Testis (tissue), 2 donors: ENCODE measurements at regions not wholly inside any gene's neighbourhood (a gene's known extent, or its start where the extent isn't known, plus 50 kb on each side); places are given as distances from the start of the nearest gene placed in this dataset.

Source experiments
- CTCF ChIP-seq, 3 experiments: fragments of 450-650 bp in 2 of 3; fragments of 200-600 bp in 1 of 3; sonication (generic) in 1 of 3; IDR thresholded peaks; one replicate each; pipeline ENCODE4 v1.5.1; 2016 to 2019; ENCODE audit warnings: antibody characterized with exemption in 3 of 3, mild to moderate bottlenecking in 2 of 3, moderate library complexity in 1 of 3
- POLR2A ChIP-seq: fragments of 450-650 bp; IDR thresholded peaks from one replicate; pipeline ENCODE4 v1.6.1; 2017; ENCODE audit warnings: antibody characterized with exemption, mild to moderate bottlenecking, moderate library complexity

GRCh38 chr5:145509336-145510136, 325.6 kb downstream of the PRELID2 start:
- no peak for TF ChIP-seq CTCF (IDR thresholded peaks at IDR 0.05)
- no peak for TF ChIP-seq POLR2A
